Effector memory CD4-positive, alpha-beta T cell (primary cell): ENCODE measurements at regions not wholly inside any gene's neighbourhood (a gene's known extent, or its start where the extent isn't known, plus 50 kb on each side); places are given as distances from the start of the nearest gene placed in this dataset.

ENCODE experiments used
- DNase-seq, 3 donors: peaks; one replicate each; pipeline ENCODE4 v3.0.0-alpha.2; 2020
- H3K27ac ChIP-seq: 2 replicates; pipeline ENCODE4 v1.7.0; 2013; ENCODE audit warnings: mild to moderate bottlenecking, low read length, moderate library complexity; ENCODE audit not compliant: insufficient read depth, poor library complexity, severe bottlenecking
- H3K27me3 ChIP-seq: replicated peaks from 2 replicates; pipeline ENCODE4 v1.7.0; 2013; ENCODE audit warnings: mild to moderate bottlenecking, low read length; ENCODE audit not compliant: insufficient read depth, control insufficient read depth, poor library complexity, severe bottlenecking
- H3K36me3 ChIP-seq: 2 replicates; pipeline ENCODE4 v1.7.0; 2013; ENCODE audit warnings: mild to moderate bottlenecking, low read length, moderate library complexity; ENCODE audit not compliant: control insufficient read depth, insufficient read depth
- H3K4me1 ChIP-seq: 2 replicates; pipeline ENCODE4 v1.7.0; 2013; ENCODE audit warnings: low read length, mild to moderate bottlenecking; ENCODE audit not compliant: control insufficient read depth, insufficient read depth, poor library complexity, severe bottlenecking
- H3K4me3 ChIP-seq: 2 replicates; pipeline ENCODE4 v1.7.0; 2013; ENCODE audit warnings: low read length, low read depth, mild to moderate bottlenecking; ENCODE audit not compliant: insufficient read depth, poor library complexity, severe bottlenecking
- H3K9me3 ChIP-seq: 2 replicates; pipeline ENCODE4 v1.7.0; 2013; ENCODE audit warnings: mild to moderate bottlenecking, low read length, moderate library complexity; ENCODE audit not compliant: control insufficient read depth

DNA sequence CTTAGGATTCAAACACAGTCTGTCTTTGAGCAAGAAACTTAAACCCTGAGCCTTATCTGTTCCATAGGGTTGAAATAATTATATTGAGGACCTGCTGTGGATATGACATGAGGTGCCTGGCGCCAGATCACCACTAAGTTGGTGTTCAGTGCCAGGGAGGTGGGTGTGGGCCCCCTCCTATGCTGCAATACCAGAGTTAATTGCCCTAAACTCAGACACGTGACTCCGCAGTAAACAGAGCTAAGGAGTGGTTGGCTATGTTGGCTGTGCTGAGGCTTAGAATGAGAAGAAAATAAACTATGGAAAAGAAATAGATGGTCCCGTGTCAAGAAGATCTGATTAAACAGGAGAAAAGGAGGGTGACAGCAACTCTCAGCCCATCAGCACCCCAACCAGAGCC, 419.4 kb upstream of the JARID2 start:
- no peaks in the 10 kb centered on the region for H3K27me3 ChIP-seq
- H3K9me3 ChIP-seq: no peaks in the 10 kb centered on the region
- no peaks in the 10 kb centered on the region for H3K36me3 ChIP-seq
- H3K4me1 ChIP-seq: no peaks in the 10 kb centered on the region
- no peak for DNase-seq
- no peak overlapping the region for H3K4me3 ChIP-seq
- H3K27ac ChIP-seq: no peak overlapping the region

- no peaks in the 10 kb centered on the region for H3K36me3 ChIP-seq
- no peaks in the 10 kb centered on the region for H3K9me3 ChIP-seq
- no peak overlapping the region for H3K27ac ChIP-seq
- H3K4me3 ChIP-seq: no peak overlapping the region
- DNase-seq: no peak
- no peaks in the 10 kb centered on the region for H3K27me3 ChIP-seq
- no peaks in the 10 kb centered on the region for H3K4me1 ChIP-seq
Measured at GRCh38 chr6:14827354-14827753, 418.5 kb upstream of the JARID2 start.

- H3K9me3 ChIP-seq: no peaks in the 10 kb centered on the region
- DNase-seq: no peak
- no peaks in the 10 kb centered on the region for H3K27me3 ChIP-seq
- H3K36me3 ChIP-seq: no peaks in the 10 kb centered on the region
- no peak overlapping the region for H3K4me3 ChIP-seq
- no peaks in the 10 kb centered on the region for H3K4me1 ChIP-seq
- H3K27ac ChIP-seq: no peak overlapping the region
Measured at GRCh38 chr6:14828201-14828611, 417.7 kb upstream of the JARID2 start.

- Histone ChIP-seq H3K27ac (no peak overlapping the region), H3K36me3 (no peaks in the 10 kb centered on the region), H3K9me3 (no peaks in the 10 kb centered on the region), H3K4me3 (no peak overlapping the region), H3K27me3 (no peaks in the 10 kb centered on the region), H3K4me1 (no peaks in the 10 kb centered on the region)
- DNase-seq: no peak
Measured at GRCh38 chr6:14831070-14831469, 414.8 kb upstream of the JARID2 start.

DNA sequence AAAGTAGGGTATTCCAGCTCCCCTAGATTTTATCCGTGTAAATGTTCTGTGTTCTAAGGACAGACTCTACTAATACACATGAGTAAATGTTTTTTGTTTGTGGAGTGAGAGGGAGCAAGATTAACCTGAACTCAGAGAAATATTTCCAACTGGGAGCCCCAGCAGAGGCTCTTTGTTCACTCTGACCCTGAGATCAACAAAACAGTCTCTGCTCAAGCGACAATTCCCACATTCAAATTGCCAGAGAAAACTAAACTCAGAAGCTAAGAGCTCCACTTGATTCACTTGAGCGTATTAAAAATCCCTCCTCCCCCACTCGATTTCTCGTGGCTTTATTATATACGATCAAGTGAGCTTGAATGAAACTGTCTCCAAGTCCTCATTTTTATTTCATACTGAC, 413.9 kb upstream of the JARID2 start:
- Histone ChIP-seq H3K4me3 (no peak overlapping the region), H3K27ac (no peak overlapping the region), H3K27me3 (no peaks in the 10 kb centered on the region), H3K4me1 (no peaks in the 10 kb centered on the region), H3K9me3 (no peaks in the 10 kb centered on the region), H3K36me3 (no peaks in the 10 kb centered on the region)
- DNase-seq: no peak

DNA sequence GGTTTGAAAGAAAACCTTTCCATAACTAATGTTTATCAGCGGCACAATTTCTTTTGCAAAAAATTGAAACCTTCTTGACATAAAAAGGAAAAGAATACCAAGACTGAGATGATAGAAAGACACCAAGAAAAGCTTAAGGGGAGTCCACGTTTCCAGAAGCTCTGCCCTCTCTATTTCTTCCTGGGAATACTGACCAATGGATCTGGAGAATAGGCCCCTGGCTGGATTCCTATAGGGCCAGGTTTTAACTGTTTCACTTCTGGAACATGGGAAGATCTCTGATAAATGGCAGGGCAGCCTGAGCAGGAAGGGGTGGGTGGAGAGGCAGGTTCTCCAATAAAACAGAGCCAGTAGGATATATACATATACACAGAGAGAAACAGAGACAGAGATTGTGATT, 413.4 kb upstream of the JARID2 start:
- H3K27me3 ChIP-seq: no peaks in the 10 kb centered on the region
- DNase-seq: no peak
- H3K4me1 ChIP-seq: no peaks in the 10 kb centered on the region
- H3K4me3 ChIP-seq: no peak overlapping the region
- no peak overlapping the region for H3K27ac ChIP-seq
- no peaks in the 10 kb centered on the region for H3K36me3 ChIP-seq
- H3K9me3 ChIP-seq: no peaks in the 10 kb centered on the region

GRCh38 chr6:14834851-14835530, 410.9 kb upstream of the JARID2 start:
- Histone ChIP-seq H3K4me1 (no peaks in the 10 kb centered on the region), H3K27me3 (no peaks in the 10 kb centered on the region), H3K36me3 (no peaks in the 10 kb centered on the region), H3K9me3 (no peaks in the 10 kb centered on the region), H3K27ac (no peak overlapping the region), H3K4me3 (no peak overlapping the region)
- no peak for DNase-seq

DNA sequence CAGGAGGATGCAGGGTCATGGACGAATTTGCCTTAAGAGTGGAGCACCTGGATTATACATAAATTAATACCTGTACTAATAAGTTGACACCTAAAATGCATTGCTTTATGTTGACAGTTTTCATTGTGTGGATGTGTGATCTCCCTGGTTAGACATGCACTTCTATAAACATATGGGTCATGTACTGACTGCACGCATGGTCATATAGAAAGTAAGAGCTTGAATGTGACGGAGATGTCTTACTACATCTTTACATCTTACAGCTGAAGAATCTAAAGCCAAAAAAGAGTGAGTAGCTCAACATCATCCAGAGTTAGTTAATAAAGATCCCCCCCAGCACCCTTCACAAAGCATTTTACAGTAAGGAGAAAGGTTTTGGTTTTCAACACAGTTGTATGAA, 408.4 kb upstream of the JARID2 start:
- no peaks in the 10 kb centered on the region for H3K36me3 ChIP-seq
- no peak overlapping the region for H3K27ac ChIP-seq
- H3K4me3 ChIP-seq: no peak overlapping the region
- DNase-seq: no peak
- H3K27me3 ChIP-seq: no peaks in the 10 kb centered on the region
- no peaks in the 10 kb centered on the region for H3K9me3 ChIP-seq
- no peaks in the 10 kb centered on the region for H3K4me1 ChIP-seq

GRCh38 chr6:14838133-14838583, 407.7 kb upstream of the JARID2 start:
- Histone ChIP-seq H3K27ac (no peak overlapping the region), H3K9me3 (no peaks in the 10 kb centered on the region), H3K4me1 (no peaks in the 10 kb centered on the region), H3K27me3 (no peaks in the 10 kb centered on the region), H3K36me3 (no peaks in the 10 kb centered on the region), H3K4me3 (no peak overlapping the region)
- no peak for DNase-seq

- no peak overlapping the region for H3K27ac ChIP-seq
- H3K4me3 ChIP-seq: no peak overlapping the region
- DNase-seq: no peak
- no peaks in the 10 kb centered on the region for H3K27me3 ChIP-seq
- H3K36me3 ChIP-seq: no peaks in the 10 kb centered on the region
- H3K4me1 ChIP-seq: no peaks in the 10 kb centered on the region
- H3K9me3 ChIP-seq: no peaks in the 10 kb centered on the region
Measured at GRCh38 chr6:14841901-14842421, 403.9 kb upstream of the JARID2 start.
